ENCODE measurements at regions not wholly inside any gene's neighbourhood (a gene's known extent, or its start where the extent isn't known, plus 50 kb on each side); places are given as distances from the start of the nearest gene placed in this dataset.

DNA sequence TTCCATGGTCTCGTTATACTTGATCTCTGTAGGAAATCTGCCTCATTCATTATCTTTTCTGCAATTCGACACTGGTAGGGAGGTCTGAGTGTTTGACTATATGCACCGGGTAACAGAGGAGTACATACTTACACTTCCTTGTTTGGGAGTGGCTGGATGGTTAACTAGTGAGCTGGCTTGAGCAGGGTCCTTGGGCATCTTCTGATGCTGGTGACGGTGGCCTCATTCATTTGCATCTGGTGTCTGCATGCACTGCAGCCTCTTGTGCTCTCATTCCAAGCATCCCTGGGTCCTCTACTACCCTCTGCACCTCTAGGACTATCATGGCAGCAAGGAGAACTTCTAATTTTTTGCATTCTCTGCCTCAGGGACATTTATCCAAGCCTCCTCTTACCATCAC is 100.0 kb upstream of the TCF4 start:
- TF ChIP-seq, protein P1, sequence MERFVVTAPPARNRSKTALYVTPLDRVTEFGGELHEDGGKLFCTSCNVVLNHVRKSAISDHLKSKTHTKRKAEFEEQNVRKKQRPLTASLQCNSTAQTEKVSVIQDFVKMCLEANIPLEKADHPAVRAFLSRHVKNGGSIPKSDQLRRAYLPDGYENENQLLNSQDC (CRISPR knock-in tag; IDR thresholded peaks at IDR 0.05) = no peak
- no peak for TF ChIP-seq RB1 (IDR thresholded peaks at IDR 0.05; ENCODE audit: low read depth)
- TF ChIP-seq BRF1 (IDR thresholded peaks at IDR 0.05; ENCODE audit: borderline replicate concordance, extremely low read depth, insufficient read length) = no peak
- no peak for TF ChIP-seq ZNF324 (CRISPR knock-in tag; IDR thresholded peaks at IDR 0.05)
- TF ChIP-seq, protein P2, sequence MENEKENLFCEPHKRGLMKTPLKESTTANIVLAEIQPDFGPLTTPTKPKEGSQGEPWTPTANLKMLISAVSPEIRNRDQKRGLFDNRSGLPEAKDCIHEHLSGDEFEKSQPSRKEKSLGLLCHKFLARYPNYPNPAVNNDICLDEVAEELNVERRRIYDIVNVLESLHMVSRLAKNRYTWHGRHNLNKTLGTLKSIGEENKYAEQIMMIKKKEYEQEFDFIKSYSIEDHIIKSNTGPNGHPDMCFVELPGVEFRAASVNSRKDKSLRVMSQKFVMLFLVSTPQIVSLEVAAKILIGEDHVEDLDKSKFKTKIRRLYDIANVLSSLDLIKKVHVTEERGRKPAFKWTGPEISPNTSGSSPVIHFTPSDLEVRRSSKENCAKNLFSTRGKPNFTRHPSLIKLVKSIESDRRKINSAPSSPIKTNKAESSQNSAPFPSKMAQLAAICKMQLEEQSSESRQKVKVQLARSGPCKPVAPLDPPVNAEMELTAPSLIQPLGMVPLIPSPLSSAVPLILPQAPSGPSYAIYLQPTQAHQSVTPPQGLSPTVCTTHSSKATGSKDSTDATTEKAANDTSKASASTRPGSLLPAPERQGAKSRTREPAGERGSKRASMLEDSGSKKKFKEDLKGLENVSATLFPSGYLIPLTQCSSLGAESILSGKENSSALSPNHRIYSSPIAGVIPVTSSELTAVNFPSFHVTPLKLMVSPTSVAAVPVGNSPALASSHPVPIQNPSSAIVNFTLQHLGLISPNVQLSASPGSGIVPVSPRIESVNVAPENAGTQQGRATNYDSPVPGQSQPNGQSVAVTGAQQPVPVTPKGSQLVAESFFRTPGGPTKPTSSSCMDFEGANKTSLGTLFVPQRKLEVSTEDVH (IDR thresholded peaks at IDR 0.05; ENCODE audit: low read depth, partially characterized antibody) = no peak
- TF ChIP-seq ZNF316 (IDR thresholded peaks at IDR 0.05) = no peak
- TF ChIP-seq TEAD2 (tag; IDR thresholded peaks at IDR 0.05) = no peak
- TF ChIP-seq, protein P3, sequence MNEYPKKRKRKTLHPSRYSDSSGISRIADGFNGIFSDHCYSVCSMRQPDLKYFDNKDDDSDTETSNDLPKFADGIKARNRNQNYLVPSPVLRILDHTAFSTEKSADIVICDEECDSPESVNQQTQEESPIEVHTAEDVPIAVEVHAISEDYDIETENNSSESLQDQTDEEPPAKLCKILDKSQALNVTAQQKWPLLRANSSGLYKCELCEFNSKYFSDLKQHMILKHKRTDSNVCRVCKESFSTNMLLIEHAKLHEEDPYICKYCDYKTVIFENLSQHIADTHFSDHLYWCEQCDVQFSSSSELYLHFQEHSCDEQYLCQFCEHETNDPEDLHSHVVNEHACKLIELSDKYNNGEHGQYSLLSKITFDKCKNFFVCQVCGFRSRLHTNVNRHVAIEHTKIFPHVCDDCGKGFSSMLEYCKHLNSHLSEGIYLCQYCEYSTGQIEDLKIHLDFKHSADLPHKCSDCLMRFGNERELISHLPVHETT (CRISPR knock-in tag; conservative IDR thresholded peaks at IDR 0.05 in 1 of 2, IDR thresholded peaks at IDR 0.05 in 1 of 2) = no peak
- no peak for TF ChIP-seq HSF4 (CRISPR knock-in tag; IDR thresholded peaks at IDR 0.05; ENCODE audit: borderline replicate concordance)
- TF ChIP-seq ZNF583 (CRISPR knock-in tag; IDR thresholded peaks at IDR 0.05) = no peak
- TF ChIP-seq TOE1 (IDR thresholded peaks at IDR 0.05; ENCODE audit: borderline replicate concordance) = no peak
- TF ChIP-seq TOE1 (CRISPR knock-in tag; IDR thresholded peaks at IDR 0.05; ENCODE audit: borderline replicate concordance, low read depth) = no peak
- no peaks in the 10 kb centered on the region for H3K9me1 ChIP-seq (ENCODE audit: control insufficient read depth, insufficient read depth, low read length)
- H3K9ac ChIP-seq (ENCODE audit: insufficient read depth in 1 of 2, low read depth in 2 of 2, low read length in 2 of 2) = no peak overlapping the region
- no TSS peak for BruUV-seq (replicated peaks)
- ChIA-PET POLR2A (no interaction called here), CTCF (ENCODE audit: low intra/inter-chr PET ratio) (no interaction called here)
- no peaks in the 10 kb centered on the region for H3K36me3 ChIP-seq (ENCODE audit: control insufficient read depth, insufficient read depth, low read length)
- DNase-seq (ENCODE audit: extremely low read depth in 1 of 4, low spot score in 3 of 4) (no peak), FAIRE-seq (no peak), ATAC-seq (no peak)
- no peaks in the 10 kb centered on the region for H3K27me3 ChIP-seq (ENCODE audit: control insufficient read depth in 2 of 2, insufficient read depth in 2 of 2, low read length in 2 of 2)
- H2AFZ ChIP-seq (ENCODE audit: low read depth, low read length) = peak overlapping the region; percentile 76
- no peak overlapping the region for H3K27ac ChIP-seq (ENCODE audit: extremely low read depth, low read depth, low read length)
- no peak overlapping the region for H3K4me3 ChIP-seq
- H3K9me3 ChIP-seq (replicated peaks; ENCODE audit: control insufficient read depth, insufficient read depth, low read depth, low read length) = no peaks in the 10 kb centered on the region
- 8% methylated on average over 4 of the region's 4 CpGs for WGBS (ENCODE audit: insufficient coverage, low coverage, missing lambda C conversion rate)
- H3K79me2 ChIP-seq (ENCODE audit: control insufficient read depth, insufficient read depth, low read length) = no peaks in the 10 kb centered on the region
- in situ Hi-C loops (cut with MboI) = no loop called here
- no peaks in the 10 kb centered on the region for H3K4me1 ChIP-seq (replicated peaks in 1 of 2; ENCODE audit: control insufficient read depth in 2 of 2, insufficient read depth in 2 of 2, low read length in 2 of 2)
- intact Hi-C loops (cut with micrococcal nuclease) = no loop called here
- H4K20me1 ChIP-seq (replicated peaks; ENCODE audit: control insufficient read depth, insufficient read depth, low read length) = no peaks in the 10 kb centered on the region
- H3K4me2 ChIP-seq (ENCODE audit: insufficient read depth, low read length) = no peak overlapping the region
